ENCODE measurements at regions not wholly inside any gene's neighbourhood (a gene's known extent, or its start where the extent isn't known, plus 50 kb on each side); places are given as distances from the start of the nearest gene placed in this dataset.

DNA sequence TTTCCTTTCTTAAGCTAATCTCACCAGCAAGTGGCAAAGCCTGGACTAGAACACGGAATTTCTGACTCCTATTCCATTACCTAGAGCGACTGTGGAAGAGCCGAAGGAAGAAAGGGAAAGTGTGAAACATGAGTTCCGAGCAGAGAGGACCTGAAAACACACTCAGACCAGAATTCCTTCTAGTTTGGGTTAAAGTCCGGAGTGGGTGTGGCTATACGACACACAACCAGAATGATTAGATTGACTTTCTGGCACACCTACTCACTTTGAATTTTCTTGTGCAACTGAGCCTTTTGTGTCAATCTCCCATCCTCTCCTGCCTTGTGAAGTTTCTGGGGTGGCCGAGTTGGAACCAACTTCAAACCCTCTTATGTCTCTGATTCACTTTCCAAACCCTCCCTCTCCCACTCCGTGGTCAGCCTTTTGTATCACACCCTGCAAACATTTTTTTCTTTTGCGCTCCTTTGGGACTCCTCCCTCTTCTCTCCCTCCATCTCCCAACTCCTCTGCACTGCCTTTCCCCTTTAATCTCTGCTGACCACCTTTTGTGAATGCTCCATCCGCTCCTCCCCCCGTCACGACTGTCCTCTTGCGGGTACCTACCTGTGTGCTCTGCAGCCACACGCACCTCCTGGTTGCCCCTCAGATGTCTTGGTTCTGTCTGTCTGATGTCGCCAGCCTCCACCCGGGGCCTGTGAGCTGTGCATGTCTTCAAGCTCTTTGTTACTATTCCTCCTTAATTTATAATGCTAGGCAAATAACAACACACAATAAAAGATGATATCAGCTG lies 86.3 kb upstream of the BLID start:
- Histone ChIP-seq H3K27ac (ENCODE audit: extremely low read depth, low read depth, low read length) (no peak overlapping the region), H3K4me1 (replicated peaks in 1 of 2; ENCODE audit: control insufficient read depth in 2 of 2, insufficient read depth in 2 of 2, low read length in 2 of 2) (no peaks in the 10 kb centered on the region), H4K20me1 (replicated peaks; ENCODE audit: control insufficient read depth, insufficient read depth, low read length) (no peaks in the 10 kb centered on the region), H3K9me3 (replicated peaks; ENCODE audit: control insufficient read depth, insufficient read depth, low read depth, low read length) (no peaks in the 10 kb centered on the region), H3K36me3 (ENCODE audit: control insufficient read depth, insufficient read depth, low read length) (no peaks in the 10 kb centered on the region), H3K4me3 (no peak overlapping the region), H3K9me1 (ENCODE audit: control insufficient read depth, insufficient read depth, low read length) (no peaks in the 10 kb centered on the region), H2AFZ (ENCODE audit: low read depth, low read length) (no peak overlapping the region), H3K79me2 (ENCODE audit: control insufficient read depth, insufficient read depth, low read length) (no peaks in the 10 kb centered on the region), H3K4me2 (ENCODE audit: insufficient read depth, low read length) (no peak overlapping the region), H3K27me3 (ENCODE audit: control insufficient read depth in 2 of 2, insufficient read depth in 2 of 2, low read length in 2 of 2) (no peaks in the 10 kb centered on the region), H3K9ac (ENCODE audit: insufficient read depth in 1 of 2, low read depth in 2 of 2, low read length in 2 of 2) (no peak overlapping the region)
- in situ Hi-C loops (cut with MboI), result no loop called here
- DNase-seq (ENCODE audit: extremely low read depth in 1 of 4, low spot score in 3 of 4), result no peak
- no peak for FAIRE-seq
- ChIA-PET POLR2A (interaction anchor here (1.1 kb wide), 1 partner anchor 13 kb away, joined by 3 read pairs; no protein-coding TSS in a partner anchor), CTCF (ENCODE audit: low intra/inter-chr PET ratio) (no interaction called here)
- TF ChIP-seq ZNF316 (IDR thresholded peaks at IDR 0.05) (no peak), NR2C2 (CRISPR knock-in tag; IDR thresholded peaks at IDR 0.05) (no peak), NR2C2 (tag; IDR thresholded peaks at IDR 0.05) (no peak)
- TF ChIP-seq, protein P1, sequence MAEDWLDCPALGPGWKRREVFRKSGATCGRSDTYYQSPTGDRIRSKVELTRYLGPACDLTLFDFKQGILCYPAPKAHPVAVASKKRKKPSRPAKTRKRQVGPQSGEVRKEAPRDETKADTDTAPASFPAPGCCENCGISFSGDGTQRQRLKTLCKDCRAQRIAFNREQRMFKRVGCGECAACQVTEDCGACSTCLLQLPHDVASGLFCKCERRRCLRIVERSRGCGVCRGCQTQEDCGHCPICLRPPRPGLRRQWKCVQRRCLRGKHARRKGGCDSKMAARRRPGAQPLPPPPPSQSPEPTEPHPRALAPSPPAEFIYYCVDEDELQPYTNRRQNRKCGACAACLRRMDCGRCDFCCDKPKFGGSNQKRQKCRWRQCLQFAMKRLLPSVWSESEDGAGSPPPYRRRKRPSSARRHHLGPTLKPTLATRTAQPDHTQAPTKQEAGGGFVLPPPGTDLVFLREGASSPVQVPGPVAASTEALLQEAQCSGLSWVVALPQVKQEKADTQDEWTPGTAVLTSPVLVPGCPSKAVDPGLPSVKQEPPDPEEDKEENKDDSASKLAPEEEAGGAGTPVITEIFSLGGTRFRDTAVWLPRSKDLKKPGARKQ (CRISPR knock-in tag; IDR thresholded peaks at IDR 0.05), result no peak
- BruUV-seq (replicated peaks), result no TSS peak
- ATAC-seq, result no peak
- intact Hi-C loops (cut with micrococcal nuclease), result no loop called here
- WGBS (ENCODE audit: insufficient coverage, low coverage, missing lambda C conversion rate), result 0% methylated on average over 16 of the region's 16 CpGs

Measured in K562 (cell line).